Gastroesophageal sphincter (tissue), 3 donors: ENCODE measurements at regions not wholly inside any gene's neighbourhood (a gene's known extent, or its start where the extent isn't known, plus 50 kb on each side); places are given as distances from the start of the nearest gene placed in this dataset.

Experiments used
- CTCF ChIP-seq, 4 experiments: fragments of 200-600 bp in 2 of 4; fragments of 450-650 bp in 2 of 4; sonication (generic) in 1 of 4; IDR thresholded peaks; one replicate each; pipeline ENCODE4 v1.5.1; 2017 to 2019; ENCODE audit warnings: antibody characterized with exemption in 4 of 4, mild to moderate bottlenecking in 2 of 4, moderate library complexity in 2 of 4
- EP300 ChIP-seq: sonication (generic); formaldehyde crosslinking; IDR thresholded peaks from one replicate; pipeline ENCODE4 v1.6.1; 2017; ENCODE audit warnings: antibody characterized with exemption, mild to moderate bottlenecking

GRCh38 chr2:18268400-18268799 lies 292.1 kb downstream of the RDH14 start:
- TF ChIP-seq CTCF (IDR thresholded peaks at IDR 0.05), result no peak
- no peak for TF ChIP-seq EP300
